SK-N-SH treated with all-trans-retinoic acid at 6 μM for 48 hours (cell line): ENCODE measurements at regions not wholly inside any gene's neighbourhood (a gene's known extent, or its start where the extent isn't known, plus 50 kb on each side); places are given as distances from the start of the nearest gene placed in this dataset.

Experiments used
- ATAC-seq: fragments of 200-7000 bp; cut with Tn5 transposase; 3 replicates; pipeline ENCODE4 v1.9.1; 2020; ENCODE audit warnings: mild to moderate bottlenecking, moderate library complexity
- ARNTL ChIP-seq: fragments of 450-650 bp; formaldehyde crosslinking; IDR thresholded peaks from 2 replicates; pipeline ENCODE4 v1.5.0; 2020; ENCODE audit warnings: low read depth, mild to moderate bottlenecking, moderate library complexity, borderline replicate concordance
- BACH2 ChIP-seq: fragments of 250-450 bp; sonication (Bioruptor Pico); IDR thresholded peaks from 2 replicates; pipeline ENCODE4 v1.9.0; 2021; ENCODE audit warnings: mild to moderate bottlenecking, borderline replicate concordance
- CREB5 ChIP-seq: fragments of 250-450 bp; sonication (Bioruptor Pico); IDR thresholded peaks from 2 replicates; pipeline ENCODE4 v1.5.1; 2020; ENCODE audit warnings: low read depth, mild to moderate bottlenecking, moderate library complexity
- CSDC2 ChIP-seq: fragments of 250-450 bp; sonication (Bioruptor Pico); IDR thresholded peaks from 2 replicates; pipeline ENCODE4 v1.5.0; 2020; ENCODE audit warnings: mild to moderate bottlenecking, moderate library complexity
- CSRNP3 ChIP-seq: fragments of 250-450 bp; sonication (Bioruptor Pico); IDR thresholded peaks from 2 replicates; pipeline ENCODE4 v1.5.1; 2021; ENCODE audit warnings: mild to moderate bottlenecking, moderate library complexity
- ESRRG ChIP-seq: fragments of 250-450 bp; sonication (Bioruptor Pico); IDR thresholded peaks from 2 replicates; pipeline ENCODE4 v1.6.1; 2021; ENCODE audit warnings: mild to moderate bottlenecking
- GLIS3 ChIP-seq: fragments of 250-450 bp; sonication (Bioruptor Pico); IDR thresholded peaks from 2 replicates; pipeline ENCODE4 v1.5.0; 2020; ENCODE audit warnings: mild to moderate bottlenecking, moderate library complexity
- ISL1 ChIP-seq: fragments of 250-450 bp; sonication (Bioruptor Pico); IDR thresholded peaks from 2 replicates; pipeline ENCODE4 v2.1.2; 2022; ENCODE audit warnings: mild to moderate bottlenecking, moderate library complexity
- OSR1 ChIP-seq: fragments of 250-450 bp; sonication (Bioruptor Pico); IDR thresholded peaks from 2 replicates; pipeline ENCODE4 v1.8.0; 2022; ENCODE audit warnings: moderate library complexity, mild to moderate bottlenecking, inconsistent platforms
- PATZ1 ChIP-seq: fragments of 250-450 bp; sonication (Bioruptor Pico); IDR thresholded peaks from 2 replicates; pipeline ENCODE4 v1.8.0; 2020; ENCODE audit warnings: mild to moderate bottlenecking, moderate library complexity, borderline replicate concordance
- POU6F1 ChIP-seq: fragments of 250-450 bp; sonication (Bioruptor Pico); IDR thresholded peaks from 2 replicates; pipeline ENCODE4 v1.8.0; 2021; ENCODE audit warnings: low read depth, mild to moderate bottlenecking, moderate library complexity, borderline replicate concordance
- PPARA ChIP-seq: fragments of 250-450 bp; sonication (Bioruptor Pico); IDR thresholded peaks from 2 replicates; pipeline ENCODE4 v1.5.0; 2020; ENCODE audit warnings: mild to moderate bottlenecking, borderline replicate concordance
- RARB ChIP-seq: fragments of 250-450 bp; sonication (Bioruptor Pico); IDR thresholded peaks from 2 replicates; pipeline ENCODE4 v1.8.0; 2021; ENCODE audit warnings: mild to moderate bottlenecking, moderate library complexity
- SNAI2 ChIP-seq: fragments of 250-450 bp; sonication (Bioruptor Pico); IDR thresholded peaks from 2 replicates; pipeline ENCODE4 v1.5.0; 2020; ENCODE audit warnings: mild to moderate bottlenecking, moderate library complexity
- TCF4 ChIP-seq: fragments of 250-450 bp; sonication (Bioruptor Pico); IDR thresholded peaks from 2 replicates; pipeline ENCODE4 v1.8.0; 2021; ENCODE audit warnings: mild to moderate bottlenecking, moderate library complexity, borderline replicate concordance
- TSHZ2 ChIP-seq: fragments of 250-450 bp; sonication (Bioruptor Pico); IDR thresholded peaks from 2 replicates; pipeline ENCODE4 v1.5.0; 2020; ENCODE audit warnings: mild to moderate bottlenecking, moderate library complexity
- ZC3H10 ChIP-seq: fragments of 250-450 bp; sonication (Bioruptor Pico); IDR thresholded peaks from 2 replicates; pipeline ENCODE4 v1.5.1; 2021; ENCODE audit warnings: mild to moderate bottlenecking, moderate library complexity
- ZFP30 ChIP-seq: fragments of 450-650 bp; formaldehyde crosslinking; IDR thresholded peaks from 2 replicates; pipeline ENCODE4 v1.5.0; 2022; ENCODE audit warnings: mild to moderate bottlenecking, moderate library complexity
- ZNF70 ChIP-seq: fragments of 450-650 bp; formaldehyde crosslinking; IDR thresholded peaks from 2 replicates; pipeline ENCODE4 v1.5.0; 2020; ENCODE audit warnings: mild to moderate bottlenecking, moderate library complexity
- ZNF8 ChIP-seq: fragments of 450-650 bp; formaldehyde crosslinking; IDR thresholded peaks from 2 replicates; pipeline ENCODE4 v1.5.0; 2020; ENCODE audit warnings: mild to moderate bottlenecking, moderate library complexity

- TF ChIP-seq ZNF70 (CRISPR knock-in tag) (no peak), RARB (CRISPR knock-in tag) (no peak), TSHZ2 (CRISPR knock-in tag) (no peak), TCF4 (no peak), ESRRG (CRISPR knock-in tag) (no peak), PPARA (no peak), CSRNP3 (no peak), ZFP30 (CRISPR knock-in tag) (no peak), ZC3H10 (no peak), GLIS3 (CRISPR knock-in tag) (no peak), ARNTL (CRISPR knock-in tag) (no peak), CREB5 (CRISPR knock-in tag) (no peak), ISL1 (CRISPR knock-in tag) (no peak), PATZ1 (CRISPR knock-in tag) (no peak), BACH2 (CRISPR knock-in tag) (no peak), CSDC2 (no peak)
- ATAC-seq, result no peak
Measured at GRCh38 chr16:87101903-87102302, 215.3 kb downstream of the C16orf95 start.

GRCh38 chr16:87107201-87107600, 210.0 kb downstream of the C16orf95 start:
- no peak for TF ChIP-seq TSHZ2 (CRISPR knock-in tag)
- TF ChIP-seq ZNF8 (CRISPR knock-in tag), result no peak
- no peak for TF ChIP-seq POU6F1 (CRISPR knock-in tag)
- TF ChIP-seq ZFP30 (CRISPR knock-in tag), result no peak
- TF ChIP-seq ZC3H10, result no peak
- TF ChIP-seq PATZ1 (CRISPR knock-in tag), result no peak
- no peak for TF ChIP-seq OSR1
- no peak for TF ChIP-seq SNAI2 (CRISPR knock-in tag)
- TF ChIP-seq TCF4, result no peak
- TF ChIP-seq ISL1 (CRISPR knock-in tag), result no peak
- no peak for TF ChIP-seq CREB5 (CRISPR knock-in tag)
- no peak for TF ChIP-seq PPARA
- TF ChIP-seq ESRRG (CRISPR knock-in tag), result no peak
- no peak for TF ChIP-seq ZNF70 (CRISPR knock-in tag)
- no peak for ATAC-seq
